GM12891 (cell line): ENCODE measurements at regions not wholly inside any gene's neighbourhood (a gene's known extent, or its start where the extent isn't known, plus 50 kb on each side); places are given as distances from the start of the nearest gene placed in this dataset.

Source experiments
- PAX5 ChIP-seq: IDR thresholded peaks from 2 replicates; pipeline ENCODE4 v1.6.1; 2011; ENCODE audit warnings: low read length, moderate library complexity, mild to moderate bottlenecking; ENCODE audit not compliant: insufficient read depth, severe bottlenecking
- POLR2A ChIP-seq: IDR thresholded peaks from 2 replicates; pipeline ENCODE4 v1.6.1; 2011; ENCODE audit warnings: low read depth, low read length, control low read depth
- POLR2AphosphoS5 ChIP-seq: IDR thresholded peaks from 2 replicates; pipeline ENCODE4 v1.6.1; 2011; ENCODE audit warnings: low read depth, low read length, control low read depth
- POU2F2 ChIP-seq: IDR thresholded peaks from 2 replicates; pipeline ENCODE4 v1.6.1; 2011; ENCODE audit warnings: low read depth, mild to moderate bottlenecking, control low read depth, low read length, moderate library complexity
- SPI1 ChIP-seq: IDR thresholded peaks from 2 replicates; pipeline ENCODE4 v1.6.1; 2011; ENCODE audit warnings: low read depth, low read length, control low read depth
- TAF1 ChIP-seq: IDR thresholded peaks from 2 replicates; pipeline ENCODE4 v1.6.1; 2011; ENCODE audit warnings: low read depth, low read length, control low read depth

DNA sequence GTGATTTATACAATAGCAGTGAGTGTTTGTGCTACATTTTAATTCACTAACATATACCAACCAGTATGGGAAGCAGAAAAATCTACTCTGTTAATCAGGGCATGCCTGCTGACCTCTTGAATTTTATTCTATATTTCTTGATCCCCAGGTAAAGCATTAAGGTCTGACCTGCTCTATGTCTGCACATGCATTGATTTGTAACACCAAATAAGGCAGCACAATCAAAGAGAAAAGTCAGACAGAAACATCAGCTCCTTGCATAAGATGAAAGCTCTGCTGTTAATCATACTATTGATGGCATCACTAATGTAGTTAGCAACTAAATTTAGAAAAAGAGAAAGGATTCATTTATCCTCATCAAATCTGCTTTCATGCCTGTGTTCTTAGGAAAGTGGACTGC, 2744.8 kb upstream of the PCDH20 start:
- TF ChIP-seq TAF1 (no peak), POLR2AphosphoS5 (no peak), POLR2A (no peak), PAX5 (no peak), SPI1 (no peak), POU2F2 (no peak)
